SKM-1 treated with dmso at 0.1 percent for 144 hours (cell line): ENCODE measurements at regions not wholly inside any gene's neighbourhood (a gene's known extent, or its start where the extent isn't known, plus 50 kb on each side); places are given as distances from the start of the nearest gene placed in this dataset.

Source experiments
- DNase-seq: peaks from one replicate; lab custom pipeline; 2025; ENCODE audit not compliant: unreplicated experiment; lab: John Stamatoyannopoulos, UW

DNA sequence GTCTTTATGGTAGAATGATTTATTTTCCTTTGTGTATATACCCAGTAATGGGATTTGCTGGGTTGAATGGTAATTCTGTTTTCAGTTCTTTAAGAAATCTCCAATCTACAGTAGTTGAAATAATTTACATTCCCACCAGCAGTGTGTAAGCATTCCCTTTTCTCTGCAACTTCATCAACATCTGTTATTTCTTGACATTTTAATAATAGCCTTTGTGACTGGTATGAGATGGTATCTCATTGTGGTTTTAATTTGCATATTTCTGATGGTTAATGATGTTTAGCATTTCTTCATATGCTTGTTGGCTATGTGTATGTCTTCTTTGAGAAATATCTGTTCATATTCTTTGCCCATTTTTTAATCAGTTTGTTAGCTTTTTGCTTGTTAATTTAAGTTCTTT, 901.2 kb downstream of the METTL15 start:
- DNase-seq, result no peak

DNA sequence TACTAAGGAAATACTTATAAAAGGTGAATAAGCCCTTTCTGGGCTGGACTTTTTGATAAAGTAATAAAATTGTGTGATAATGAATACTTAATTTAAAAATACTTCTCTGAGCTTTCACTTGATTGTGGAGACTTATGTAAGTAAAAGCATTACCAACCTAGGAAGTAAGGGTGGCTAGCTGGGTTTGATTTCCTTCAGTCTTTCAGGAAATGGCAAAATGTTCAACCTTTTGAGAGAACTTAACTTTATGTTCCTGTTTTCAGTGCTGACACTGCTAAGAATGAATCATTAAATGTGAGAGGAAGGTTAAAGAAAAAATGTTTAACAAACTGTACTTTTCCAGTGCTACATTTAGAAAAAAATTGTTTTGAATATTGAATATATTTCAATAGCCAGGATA, 900.3 kb downstream of the METTL15 start:
- no peak for DNase-seq

DNA sequence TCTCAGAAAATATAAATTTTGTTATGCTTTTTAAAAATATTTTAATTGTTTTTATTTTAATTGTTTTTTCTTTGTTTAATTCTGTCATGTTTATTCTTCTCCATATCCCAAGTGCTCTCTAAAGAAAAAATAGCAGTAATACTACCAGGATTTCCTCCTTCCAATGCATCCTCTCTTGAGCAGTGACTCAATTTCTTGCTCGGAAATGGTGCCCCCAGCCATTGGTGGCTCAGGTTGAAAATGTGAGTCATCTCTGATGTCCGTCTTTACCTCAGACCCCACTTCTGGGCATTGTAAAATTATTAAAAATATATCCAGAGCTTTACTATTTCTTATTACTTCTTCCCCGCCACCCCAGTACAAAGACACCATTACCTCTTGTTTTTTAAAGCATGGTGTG, 898.5 kb downstream of the METTL15 start:
- no peak for DNase-seq

DNA sequence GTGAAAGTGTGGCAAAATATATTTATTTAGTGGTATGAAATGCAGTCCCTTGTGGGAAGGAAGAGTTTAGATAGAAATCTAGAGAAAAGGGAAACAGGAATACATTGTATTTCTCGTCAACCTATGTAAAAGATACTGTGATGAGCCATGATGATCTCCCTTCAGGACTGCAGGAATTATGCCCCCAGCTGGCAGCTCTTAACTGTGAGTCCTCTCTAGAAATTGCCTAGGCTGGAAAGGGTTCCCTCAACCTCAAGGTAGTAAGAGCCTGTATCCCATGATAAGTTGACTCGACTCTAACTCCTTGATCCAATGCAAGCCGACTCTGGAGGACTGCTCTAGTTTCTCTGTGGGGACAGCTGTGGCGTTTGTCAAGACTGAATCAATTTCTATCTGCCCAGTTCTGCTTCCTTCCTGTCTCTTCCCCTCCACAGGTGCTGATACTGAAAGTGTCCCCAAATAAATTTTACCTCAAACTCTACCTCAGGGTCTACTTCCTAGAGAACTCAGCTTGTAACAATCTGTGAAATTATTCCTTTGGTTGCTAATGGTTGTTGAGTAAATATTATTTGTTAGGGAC, 897.3 kb downstream of the METTL15 start:
- DNase-seq, result no peak

DNA sequence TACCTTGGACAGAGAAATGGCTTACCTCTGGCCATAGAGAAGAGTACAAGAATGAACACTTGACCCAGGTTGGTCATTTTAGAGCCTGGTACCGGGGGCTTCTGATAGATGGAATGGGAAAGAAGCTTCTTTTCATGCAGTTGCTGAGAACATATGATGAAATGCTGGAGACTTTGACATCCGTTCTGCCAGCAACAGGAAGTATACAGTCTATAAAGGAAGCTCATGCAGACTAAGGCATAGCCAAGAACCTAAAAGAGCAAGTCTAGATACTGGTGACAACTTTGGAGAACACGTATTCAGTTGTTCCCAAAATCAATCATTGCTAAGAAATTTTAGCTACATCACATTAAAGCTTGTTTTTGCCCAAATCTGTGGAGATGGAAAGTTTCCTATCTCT, 894.6 kb downstream of the METTL15 start:
- DNase-seq, result no peak

DNA sequence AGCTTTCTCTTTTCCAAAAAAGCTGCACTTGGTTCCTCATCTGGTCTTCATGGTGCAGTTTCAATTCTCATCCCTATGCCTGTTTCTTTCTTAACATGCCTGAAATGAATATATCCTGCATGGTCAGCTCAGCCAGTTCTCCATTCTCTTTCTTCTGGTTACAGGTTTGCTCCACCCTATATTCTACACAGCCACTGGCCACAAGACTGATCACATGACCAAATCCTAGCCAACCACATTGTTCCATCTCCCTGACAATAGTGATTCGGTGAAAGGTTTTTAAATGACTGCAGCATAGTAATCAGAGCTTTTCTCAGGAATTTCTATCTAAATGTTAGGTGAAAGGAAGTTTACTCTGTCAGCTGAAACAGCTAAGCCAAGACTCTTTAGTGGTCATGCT, 891.4 kb downstream of the METTL15 start:
- DNase-seq, result no peak

DNA sequence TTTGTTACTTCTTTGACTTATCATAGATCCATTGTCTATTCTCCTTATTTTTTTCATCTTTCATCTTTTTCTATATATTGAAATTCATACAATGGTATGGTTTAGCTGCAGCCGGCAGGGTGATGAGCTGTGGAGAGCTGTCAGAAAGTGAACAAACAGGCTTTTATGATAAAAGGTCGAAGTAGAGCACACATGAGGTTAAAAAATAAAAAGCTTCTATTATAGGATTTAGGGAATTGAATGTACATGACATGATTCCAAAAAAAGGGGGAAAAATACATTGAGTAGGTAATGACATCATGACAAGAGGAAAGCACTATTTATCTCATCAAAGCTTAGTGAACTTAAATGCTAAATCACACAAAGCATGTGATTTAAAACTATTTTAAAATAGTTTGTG, 884.8 kb downstream of the METTL15 start:
- DNase-seq, result no peak

DNA sequence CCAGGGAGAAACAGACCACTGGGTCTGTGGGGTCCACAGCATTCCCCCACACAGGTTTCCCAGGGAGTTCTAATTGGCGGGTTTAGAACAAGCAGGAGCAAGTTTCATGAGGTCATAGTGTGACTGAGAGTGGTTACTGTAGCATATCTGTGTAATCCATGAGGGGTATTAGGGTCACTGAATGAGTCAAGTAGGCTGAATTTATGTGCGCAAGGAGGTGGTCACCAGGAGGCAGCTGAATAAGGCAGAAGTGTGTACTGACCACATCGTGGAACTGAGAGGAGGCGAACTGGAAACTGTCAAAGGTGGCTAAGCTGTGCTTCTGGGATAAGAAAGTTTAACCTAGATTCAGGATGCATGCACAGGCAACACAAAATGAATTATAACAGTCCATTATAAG, 876.0 kb downstream of the METTL15 start:
- DNase-seq, result no peak

DNA sequence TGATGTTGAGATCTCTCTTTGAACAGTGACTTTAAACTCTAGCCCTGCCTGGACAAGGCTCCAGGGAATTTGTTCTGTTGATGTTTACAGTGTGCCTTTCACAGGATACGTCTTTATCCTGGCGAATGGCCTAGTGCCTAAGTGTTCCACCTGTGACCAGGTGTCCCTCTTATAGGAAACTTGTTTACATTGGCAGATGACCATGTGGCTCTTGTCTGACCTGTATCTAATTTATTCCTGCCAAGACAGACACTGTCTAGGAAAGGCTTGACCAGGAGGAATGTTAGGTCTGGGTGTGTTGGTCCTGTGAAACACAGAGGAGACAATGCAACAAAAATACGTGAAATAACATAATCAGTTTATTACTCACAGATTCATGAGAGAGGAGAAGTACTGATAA, 875.6 kb downstream of the METTL15 start:
- DNase-seq, result no peak

DNA sequence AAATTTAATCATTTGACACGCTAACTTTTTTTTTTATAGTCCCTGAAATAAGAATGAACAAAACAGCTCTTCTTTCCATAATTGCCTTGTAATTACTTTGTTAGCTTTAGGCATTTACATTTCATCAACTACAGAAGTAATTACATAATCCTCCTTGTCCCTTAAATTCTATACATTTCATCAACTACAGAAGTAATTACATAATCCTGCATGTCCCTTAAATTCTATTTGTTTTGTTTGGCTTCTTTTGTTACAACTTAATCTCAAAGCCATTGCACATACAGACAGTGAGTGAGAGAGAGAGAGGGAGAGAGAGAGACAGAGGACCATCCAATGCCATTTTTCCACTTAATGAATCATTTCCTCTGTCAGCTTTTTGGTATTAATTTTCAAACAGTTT, 873.2 kb downstream of the METTL15 start:
- DNase-seq, result no peak

DNA sequence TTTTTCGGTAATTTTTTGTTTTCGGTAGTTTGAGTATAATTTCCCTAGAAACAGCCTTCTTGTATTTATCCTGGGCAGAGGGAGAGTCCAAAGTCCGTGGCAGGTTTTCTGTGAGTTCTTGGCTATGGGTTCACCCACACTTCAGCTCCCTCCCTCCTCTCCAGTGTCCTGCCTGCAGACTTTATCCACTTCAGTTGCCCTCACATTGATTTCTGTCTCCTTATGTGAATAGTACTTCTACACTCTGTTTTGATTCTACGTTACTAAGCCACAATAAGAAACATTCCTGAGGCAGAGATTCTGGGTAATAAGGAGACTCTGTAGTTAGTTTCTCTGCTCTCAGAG, 868.6 kb downstream of the METTL15 start:
- no peak for DNase-seq

DNA sequence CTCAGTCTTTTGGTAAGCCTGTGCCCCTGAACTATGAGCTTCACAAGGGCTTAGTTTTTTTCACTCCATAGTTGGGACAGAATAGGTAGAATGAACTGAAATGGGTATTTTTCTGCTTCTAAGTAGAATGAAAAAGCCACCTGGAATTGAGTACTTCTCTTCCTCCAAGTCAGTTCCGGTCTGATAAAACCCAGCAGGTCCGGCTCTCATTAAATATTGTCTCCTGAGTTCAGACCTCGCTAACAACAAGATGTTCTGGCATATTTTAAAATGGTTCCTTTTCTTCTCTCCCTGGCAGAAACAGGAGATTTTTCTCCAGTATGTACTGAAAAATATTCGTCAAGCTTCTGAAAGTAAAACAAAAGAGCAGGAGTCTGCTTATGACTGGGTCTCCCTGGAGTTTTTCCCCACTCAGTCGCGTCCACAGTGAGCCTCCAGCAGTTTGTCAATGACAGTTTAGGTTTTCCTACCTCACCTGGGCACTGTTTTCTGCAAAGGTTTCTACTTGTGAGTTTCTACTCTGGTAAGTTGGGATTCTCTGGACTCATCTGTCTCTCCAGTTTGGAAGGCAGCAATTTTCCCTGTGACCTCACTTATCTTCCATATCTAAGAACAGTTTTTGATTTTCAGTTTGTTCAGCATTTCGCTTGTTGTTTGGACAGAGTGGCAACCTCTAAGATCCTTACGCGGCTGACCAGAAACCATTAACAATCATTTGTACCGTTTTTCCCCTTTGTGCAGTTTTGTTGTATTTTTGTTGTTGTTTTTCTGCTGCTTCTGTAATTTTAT, 868.0 kb downstream of the METTL15 start:
- DNase-seq, result no peak

DNA sequence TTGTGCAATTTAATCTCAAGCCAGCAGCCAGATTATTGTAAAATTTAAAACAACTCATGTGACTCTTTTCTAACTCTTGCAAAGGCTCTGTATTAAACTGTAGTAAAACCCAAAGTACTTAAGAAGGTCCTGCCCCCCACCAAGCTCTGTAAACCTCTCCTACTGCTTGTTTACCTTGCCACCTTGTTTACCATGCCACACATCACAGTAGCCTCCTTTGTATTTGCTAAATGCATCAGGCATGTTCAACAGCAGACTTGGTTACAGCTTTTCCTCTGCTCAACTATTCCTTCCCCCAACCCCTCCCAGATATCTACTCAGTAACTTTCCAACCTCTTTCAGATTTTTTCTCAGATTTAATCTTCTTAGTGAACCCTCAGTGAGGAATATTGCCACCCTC, 861.6 kb downstream of the METTL15 start:
- no peak for DNase-seq

DNA sequence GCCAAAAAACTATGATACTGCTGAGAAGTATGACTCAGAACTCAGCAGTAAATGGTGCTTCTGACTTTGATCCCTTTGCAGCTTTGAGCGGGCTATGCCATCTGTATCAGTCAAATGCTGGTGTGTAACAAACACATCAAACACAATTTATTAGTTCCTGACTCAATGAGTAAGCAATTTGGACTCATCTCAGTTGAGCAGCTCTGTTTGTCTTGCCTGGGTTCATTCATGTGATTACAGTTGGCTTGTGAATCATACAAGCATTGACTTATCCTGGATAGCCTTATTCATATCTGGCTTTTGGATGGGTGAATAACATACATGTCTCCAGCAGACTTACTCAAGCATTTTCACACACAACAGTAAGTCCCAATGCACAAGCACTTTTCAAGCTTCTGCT, 858.8 kb downstream of the METTL15 start:
- DNase-seq, result no peak

DNA sequence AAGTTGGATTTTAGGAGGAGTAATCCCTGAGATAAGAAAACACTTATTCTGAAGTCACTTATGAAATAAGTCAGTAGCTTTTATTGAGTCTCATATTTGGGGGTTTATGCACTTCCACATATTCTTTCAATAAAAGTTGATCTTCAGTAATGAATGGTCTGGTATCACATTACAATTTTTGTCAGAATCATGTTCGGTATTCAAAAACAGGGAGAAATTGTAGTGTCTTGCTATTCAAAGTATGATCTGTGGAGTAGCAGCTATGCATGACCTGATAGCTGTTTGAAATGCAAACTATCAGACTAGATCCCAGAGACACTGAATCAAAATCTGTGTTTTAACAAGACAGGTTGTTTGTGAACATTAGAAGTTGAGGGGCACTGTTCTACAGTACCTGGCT, 857.6 kb downstream of the METTL15 start:
- no peak for DNase-seq

DNA sequence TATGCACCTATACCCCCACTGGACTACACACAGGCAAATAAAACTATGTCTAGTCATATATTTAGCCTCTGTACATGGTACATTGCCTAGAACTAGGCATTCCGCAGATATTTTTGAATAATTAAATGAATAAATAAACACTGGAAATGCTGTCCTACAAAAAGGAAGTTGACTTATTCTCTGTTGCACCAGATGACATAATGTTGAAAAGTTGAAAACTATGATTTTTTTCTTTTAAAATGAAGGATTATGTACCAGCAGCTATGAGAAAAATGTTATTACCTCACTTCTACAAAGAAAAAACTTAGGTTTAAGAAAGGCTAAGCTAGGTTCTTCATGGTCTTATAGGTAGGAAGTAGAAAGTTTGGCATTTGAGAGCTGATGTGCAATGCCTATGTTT, 856.6 kb downstream of the METTL15 start:
- DNase-seq, result no peak

DNA sequence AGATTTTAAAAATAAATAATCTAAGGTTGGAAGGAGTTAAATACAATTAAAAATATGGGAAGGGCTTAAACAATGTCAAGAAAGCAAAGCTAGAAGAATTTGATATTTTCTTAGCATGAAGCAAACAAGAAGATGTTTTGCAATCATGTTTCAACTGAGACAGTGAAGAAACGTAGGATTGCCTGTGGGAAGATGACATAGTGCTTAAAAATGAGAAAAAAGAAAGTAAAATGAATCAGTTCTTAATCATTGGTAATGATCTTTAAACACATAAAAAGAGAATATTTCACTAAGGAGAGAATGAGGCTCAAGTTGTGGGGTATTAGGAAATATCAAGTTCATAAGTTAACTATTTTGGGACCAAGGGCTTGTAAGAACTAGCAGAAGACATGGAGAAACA, 855.0 kb downstream of the METTL15 start:
- no peak for DNase-seq

DNA sequence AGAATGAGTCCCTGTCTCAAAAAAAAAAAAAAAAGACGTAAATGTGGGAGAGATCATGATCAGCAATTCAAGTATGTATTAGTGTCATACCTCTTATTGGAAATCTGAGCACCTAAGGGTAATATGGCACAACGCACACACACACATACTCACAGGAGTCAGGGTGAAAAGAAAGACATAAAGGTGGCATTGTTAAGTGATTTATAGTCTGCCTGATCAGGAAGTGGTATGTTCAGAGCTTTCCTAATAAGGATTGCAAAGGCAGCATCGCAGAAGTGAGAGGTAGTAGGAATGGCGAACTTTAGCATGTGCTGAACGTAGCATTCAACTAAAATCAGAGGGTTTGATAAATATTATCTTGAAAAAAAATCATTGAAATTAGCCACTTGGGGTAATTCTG, 854.3 kb downstream of the METTL15 start:
- no peak for DNase-seq

DNA sequence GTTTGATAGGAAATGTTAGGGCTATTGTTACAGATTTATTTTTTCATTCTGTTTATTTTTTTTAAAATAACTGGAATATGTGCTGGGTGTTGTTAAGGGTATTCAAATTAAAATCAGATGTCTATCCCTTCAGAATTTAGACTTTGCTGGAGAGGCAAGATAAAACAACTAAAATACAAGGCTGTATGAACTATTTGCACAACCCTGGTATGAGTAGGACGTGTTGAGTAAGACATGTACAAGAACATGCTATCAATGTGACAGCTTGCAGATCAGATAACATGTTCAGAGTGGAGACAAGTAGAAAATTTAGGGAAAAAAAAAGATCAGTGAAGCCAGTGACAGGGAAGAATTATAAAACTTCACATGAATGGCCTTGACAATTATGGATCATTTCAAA, 853.5 kb downstream of the METTL15 start:
- DNase-seq, result no peak

DNA sequence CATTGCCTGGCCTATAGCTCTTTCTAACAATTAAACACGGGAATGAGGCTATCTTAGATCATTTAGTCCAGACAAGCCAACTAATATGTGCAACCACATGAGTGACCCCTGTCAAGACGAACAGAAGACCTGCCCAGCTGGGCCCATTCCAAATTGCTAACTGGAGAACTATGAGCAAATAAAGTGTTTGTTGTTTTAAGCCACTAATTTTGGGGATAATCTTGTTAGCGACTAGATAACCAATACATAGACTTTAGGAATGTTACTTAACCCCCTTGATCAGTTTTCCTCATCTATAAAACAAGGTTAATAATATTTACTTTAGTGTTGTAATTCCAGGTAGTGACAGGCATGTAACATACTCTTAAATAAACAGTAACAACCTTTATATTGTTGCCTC, 848.3 kb downstream of the METTL15 start:
- DNase-seq, result no peak

DNA sequence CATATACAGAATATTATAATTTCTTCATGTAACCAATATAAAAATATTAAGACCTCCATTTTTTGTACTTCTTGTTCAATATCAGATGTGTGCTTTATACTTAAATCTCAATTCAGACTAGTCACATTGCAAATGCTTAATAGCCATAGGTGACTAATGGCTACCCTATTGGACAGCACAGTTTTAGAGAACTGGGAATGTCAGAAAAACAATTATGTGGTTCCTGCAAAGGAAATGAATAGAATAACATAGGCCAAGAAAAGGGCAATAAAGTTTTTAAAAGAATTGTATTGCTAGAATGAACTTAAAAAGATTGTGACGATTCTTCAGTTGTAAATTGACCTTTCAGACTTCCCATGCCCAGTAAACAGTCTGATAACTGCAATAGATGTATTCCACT, 843.0 kb downstream of the METTL15 start:
- no peak for DNase-seq

DNA sequence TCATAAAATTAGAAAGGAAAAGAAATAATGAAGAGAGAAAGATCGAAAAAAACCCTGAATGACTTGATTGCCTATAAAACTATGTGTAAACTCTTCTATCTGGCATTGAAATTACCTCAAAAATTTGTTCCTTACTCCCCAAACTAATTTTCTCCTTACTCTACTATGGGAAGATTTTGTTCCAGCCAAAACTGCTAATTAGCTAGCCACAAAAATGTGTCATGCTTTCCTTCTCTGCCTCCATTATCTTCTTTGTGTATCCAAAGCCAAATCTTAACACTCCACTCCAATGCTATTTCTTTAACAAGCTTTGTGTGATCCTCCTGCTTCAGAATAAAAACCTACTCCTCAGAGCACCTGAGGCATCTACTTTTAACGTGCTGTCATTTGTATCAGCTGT, 831.2 kb downstream of the METTL15 start:
- no peak for DNase-seq

DNA sequence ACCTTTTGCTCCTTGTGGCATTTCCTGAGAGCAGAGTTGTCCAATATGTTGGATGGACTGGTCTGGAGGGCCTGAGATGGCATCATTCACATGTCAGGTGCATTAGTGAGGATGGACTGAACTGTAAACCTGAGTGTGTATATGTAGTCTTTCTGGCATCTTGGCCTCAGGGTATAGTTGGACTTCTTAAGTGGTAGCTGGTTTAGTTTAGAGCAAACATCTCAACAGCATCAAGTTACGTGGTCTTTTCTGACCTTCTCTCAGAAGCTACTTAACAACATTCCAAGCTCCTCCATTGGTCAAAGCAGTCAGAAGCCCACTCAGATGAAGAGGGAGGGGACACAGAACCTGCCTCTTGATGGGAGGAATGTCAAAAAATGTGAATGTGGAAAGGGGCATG, 829.9 kb downstream of the METTL15 start:
- no peak for DNase-seq
